Stimulated activated CD8-positive, alpha-beta memory T cell treated with anti-CD3 and anti-CD28 coated beads, Interleukin-15, amount 100 ng/mL, for 24 hours (primary cell): ENCODE measurements at regions not wholly inside any gene's neighbourhood (a gene's known extent, or its start where the extent isn't known, plus 50 kb on each side); places are given as distances from the start of the nearest gene placed in this dataset.
"Not testable (repeated sequence)": the region's sequence is repeated elsewhere in the genome, so short reads cannot be mapped to it uniquely, and the experiment has no call there.

Experiments
- DNase-seq: peaks from one replicate; pipeline ENCODE4 v3.0.0-alpha.2; 2020; ENCODE audit warnings: low read depth

DNA sequence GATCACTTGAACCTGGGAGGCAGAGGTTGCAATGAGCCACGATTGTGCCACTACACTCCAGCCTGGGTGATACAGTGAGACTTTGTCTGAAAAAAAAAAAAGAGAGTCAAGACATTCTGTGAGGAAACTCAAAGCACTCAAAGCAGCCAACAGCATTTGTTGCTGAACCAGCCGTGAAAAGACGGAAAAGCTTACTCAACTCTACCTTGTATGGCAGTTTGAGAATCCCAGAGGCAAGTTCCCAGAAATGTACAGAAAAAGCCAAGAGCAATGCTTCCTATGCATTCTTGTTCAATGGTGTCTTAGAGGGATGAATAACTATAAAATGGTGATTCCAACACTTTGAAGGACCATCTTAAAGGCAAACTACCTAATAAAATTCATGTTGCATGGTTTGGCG lies 170.2 kb downstream of the HSD17B3 start:
- DNase-seq, result no peak

DNA sequence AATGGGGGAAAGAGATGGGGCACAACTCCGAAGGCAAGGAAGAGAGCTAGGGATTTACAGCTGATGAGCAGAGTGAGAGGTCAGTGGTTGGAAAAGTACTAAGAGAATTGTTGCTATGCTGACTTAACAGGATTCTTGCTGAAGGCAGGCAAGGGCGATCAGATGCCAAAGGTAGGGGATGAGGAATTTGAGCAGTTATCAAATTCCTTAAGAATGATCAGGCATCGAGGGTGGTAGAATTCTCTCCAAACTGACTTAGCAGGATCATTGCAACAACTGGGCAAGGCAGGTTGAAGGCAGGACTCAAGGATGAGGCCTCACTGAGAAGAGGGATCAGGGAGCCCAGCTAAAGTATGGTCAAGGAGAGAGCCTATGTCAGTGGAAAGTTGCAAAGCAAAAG lies 171.0 kb downstream of the HSD17B3 start:
- no peak for DNase-seq

DNA sequence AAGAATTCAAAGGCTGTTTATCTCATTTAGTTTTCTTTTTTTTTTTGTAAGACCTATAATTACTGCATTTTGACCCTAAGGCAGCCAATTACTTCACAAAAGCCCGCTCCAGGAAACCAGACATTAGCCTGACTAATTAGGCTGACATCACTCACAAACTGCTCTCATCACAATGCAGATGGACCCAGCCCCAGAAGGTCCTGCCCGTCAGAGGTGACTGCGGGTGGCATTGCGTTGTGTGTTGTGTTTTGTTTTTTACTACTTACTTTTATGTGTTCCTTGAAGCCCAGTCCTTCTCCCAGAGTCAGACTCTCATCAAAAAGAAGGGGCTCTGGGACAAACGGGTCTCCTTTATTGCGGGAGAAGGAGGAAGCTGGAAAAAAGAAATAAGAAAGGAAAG lies 172.2 kb downstream of the HSD17B3 start:
- no peak for DNase-seq

DNA sequence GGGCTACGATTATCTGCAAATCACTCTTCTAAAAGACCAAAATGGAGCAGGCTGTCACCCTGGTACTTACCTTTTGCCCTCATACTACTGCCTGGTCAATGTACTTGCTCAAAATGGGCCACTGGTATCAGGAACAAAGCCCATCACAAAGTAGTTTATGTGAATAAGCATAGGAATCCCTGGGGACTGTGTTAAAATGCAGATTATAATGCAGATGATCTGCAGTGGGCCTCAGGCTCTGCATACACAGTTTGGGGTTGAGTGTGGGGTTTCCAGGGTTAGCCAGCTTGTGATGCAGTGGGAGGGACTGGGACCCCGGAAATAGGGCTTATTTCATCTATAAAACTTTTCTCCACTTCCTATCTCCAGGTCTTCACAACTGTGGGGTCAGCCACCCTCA lies 173.1 kb downstream of the HSD17B3 start:
- no peak for DNase-seq

DNA sequence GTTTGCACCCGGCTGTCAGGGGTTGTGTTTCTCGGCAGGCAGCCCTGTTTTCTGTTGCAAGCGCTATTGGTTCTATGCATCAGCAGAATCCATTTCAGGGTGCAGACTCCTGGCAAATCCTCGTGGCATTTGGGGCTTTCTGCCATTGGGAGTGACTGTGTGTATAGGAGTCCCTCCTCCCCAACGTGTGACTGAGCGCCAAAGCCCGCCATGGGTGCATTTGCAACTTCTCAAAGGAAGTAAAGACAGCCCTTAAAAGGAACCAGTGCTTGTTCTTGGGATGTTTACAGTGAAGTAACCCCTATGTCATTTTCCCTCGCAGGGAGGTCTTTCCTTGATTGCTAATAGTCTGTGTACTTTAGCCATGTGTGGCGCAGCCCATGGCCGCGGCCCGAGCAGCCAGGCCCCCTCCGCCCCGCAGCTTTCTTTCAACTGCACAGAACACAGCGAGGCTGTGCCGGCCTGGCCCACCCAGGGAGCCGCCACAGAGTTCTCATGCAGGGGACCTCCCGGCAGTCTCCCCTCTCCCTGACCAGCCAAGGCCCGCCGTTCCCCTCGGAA lies 175.6 kb downstream of the HSD17B3 start:
- no peak for DNase-seq

DNA sequence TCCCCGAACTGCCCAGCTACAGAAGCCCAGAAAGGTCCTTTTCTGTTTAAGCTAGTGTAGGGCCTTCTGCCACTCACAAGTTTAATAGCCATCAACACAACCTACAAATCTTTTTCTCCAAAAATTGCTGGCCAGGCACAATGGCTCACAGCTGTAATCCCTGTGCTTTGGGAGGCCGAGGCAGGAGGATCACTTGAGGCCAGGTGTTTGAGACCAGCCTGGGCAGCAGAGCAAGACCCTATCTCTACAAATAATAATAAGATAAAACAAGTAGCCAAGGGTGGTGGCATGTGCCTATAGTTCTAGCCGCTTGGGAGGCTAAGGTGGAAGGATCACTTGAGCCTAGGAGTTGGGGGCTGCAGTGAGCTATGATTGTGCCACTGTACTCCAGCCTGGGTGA lies 176.4 kb downstream of the HSD17B3 start:
- no peak for DNase-seq

DNA sequence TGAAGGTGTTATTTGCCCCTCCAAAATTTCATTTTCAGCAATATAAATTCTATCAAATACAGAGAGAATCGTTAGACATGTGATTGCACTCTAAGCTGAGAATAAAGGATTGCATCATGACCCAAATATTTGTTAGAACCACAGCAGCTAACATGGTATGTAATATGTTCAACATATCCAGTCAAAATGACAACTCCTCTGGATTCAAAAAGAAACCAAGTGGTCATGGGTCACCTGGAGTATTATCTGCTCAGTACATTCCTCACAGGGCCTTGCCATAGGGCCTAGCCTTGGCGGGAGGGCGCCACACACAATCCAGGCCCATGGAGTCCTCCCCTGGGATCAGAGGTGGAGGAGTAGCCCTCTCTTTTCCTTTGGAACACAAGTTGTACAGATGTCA lies 179.2 kb downstream of the HSD17B3 start:
- DNase-seq, result no peak

DNA sequence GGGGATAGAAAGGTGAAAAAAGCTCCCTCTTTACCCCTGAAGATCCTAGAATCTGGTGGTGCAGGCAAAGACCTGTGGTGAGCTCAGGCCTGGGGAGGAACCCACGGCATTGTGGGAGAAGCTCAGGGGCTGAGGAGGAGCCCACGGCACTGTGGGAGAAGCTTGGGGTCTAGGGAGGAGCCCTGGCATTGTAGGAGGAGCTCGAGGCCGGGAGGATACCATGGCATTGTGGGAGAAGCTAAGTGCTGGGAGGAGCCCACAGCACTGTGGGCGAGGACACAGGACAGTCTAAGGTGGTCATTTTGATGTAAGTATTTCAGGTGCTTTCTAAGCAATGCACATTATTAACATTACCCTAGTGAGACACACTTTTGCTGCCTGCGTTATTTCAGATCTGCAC lies 179.7 kb downstream of the HSD17B3 start:
- no peak for DNase-seq

DNA sequence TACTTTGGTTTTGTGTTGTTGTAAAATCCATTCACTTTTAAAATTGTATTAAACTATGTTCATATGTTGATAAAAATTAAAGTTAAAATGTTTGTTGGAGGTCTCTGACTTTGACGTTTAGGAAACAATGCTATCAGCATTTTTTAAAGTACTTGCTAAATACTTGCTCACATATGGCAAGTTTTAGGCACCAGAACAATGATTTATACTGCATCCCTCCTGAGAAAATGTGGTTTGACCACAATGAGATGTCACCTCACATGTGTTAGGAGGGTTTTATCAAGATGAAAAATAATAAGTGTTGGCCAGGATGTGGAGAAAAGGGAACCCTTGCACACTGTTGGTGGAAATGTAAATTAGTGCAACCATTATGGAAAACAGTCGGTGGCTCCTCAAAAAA lies 180.8 kb downstream of the HSD17B3 start:
- no peak for DNase-seq

DNA sequence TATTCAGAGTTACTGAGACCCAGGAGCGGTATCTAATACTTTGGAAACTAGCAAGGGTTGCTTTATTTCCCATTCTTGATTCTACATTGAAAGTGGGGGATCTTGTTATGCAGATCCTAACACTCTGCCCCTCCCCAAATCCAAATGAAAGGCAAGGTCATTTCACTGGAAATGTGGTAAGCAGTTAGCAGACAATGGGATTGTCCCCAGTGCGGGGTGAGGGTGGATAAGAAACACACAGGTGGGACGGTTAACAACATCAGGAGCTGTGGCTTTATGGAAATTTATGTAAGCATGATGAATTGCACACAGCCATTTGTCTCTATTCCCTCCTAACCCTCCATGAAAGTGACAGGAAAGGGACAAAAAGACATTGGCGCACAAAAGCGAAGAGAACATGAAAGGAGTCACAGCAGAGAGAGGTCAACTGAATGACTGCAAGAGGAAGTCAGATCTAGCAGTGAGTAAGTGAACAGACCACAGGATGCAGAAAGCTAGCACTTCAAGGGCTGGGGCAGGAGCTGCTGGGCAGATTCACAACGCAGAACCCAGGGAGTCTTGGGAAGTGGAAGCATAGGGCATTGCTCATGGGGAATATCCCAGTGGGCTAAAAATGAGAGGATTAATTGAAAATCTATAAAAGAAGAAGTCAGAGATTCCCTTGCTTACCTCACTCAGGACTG lies 184.4 kb downstream of the HSD17B3 start:
- no peak for DNase-seq

DNA sequence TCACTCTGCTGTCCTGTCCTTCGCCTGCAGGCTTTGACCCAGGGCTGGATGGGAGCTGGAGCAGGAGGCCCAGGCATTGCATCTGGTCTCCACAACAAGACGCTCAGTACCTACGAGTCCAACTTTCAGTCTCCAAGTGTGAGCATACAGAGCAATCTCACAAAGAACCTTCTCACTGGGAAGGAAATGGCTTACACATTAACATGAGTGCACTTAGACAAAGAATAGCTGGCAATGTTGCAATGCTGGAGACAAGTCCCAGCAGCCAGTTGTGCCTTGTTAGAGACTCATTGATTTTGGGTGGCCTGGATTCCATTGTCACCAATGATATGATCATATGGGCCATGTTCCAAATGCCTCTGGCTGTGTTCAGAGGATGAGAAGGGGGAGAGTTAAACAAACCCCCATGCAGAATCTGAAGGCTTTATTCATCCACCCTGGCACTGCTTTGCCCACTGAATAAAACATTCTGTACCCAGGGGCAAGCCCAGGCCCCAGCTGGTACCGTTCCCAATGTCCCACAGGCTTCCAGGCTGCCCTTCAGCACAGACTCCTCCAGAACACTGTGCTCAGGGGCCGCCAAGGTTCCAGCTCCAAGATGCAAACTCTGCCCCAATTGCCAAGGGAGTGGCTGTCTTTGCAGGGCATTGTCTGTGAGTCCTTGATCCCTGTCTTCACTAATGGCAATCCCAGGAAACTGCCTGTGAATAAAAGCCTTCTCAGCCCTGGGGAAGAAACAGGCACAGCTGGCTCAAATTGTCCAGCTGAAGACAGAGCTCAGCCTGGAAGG lies 185.5 kb downstream of the HSD17B3 start:
- DNase-seq, result no peak

DNA sequence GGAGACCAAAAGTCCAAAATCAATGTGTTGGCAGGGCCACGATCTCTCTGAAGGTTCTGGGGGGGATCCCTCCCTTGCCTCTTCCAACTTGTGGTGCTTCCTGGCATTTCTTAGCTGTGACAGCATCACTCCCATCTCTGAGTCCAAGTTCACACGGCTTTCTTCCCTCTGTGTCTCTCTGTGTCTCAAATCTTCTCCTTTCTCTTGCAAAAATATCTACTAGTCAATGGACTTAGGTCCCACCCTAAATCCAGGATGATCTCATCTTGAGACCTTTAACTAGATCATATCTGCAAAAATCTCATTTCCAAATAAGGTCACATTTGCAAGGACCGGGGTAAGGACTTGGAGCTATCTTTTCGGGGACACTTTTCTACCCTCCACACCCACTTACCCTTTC lies 186.1 kb downstream of the HSD17B3 start:
- no peak for DNase-seq

DNA sequence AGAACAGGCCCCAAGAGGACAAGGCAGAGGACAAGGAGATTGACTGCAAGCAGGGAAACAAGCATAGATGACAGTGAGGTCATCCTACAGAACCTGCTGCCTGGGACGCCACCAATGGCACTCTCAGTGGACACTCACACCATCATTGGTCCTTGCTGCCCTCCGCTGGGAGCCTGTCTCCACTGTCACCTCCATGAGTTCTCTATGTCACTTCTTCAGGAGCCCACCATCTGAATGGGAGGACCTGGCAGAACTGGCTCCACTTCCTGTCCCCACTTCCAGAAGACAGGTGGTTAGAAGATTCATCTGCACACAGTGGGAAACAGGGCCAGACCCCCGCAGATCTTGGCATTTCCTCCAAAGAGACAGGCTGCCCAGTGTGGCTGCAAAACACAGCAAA lies 188.9 kb downstream of the HSD17B3 start:
- no peak for DNase-seq

DNA sequence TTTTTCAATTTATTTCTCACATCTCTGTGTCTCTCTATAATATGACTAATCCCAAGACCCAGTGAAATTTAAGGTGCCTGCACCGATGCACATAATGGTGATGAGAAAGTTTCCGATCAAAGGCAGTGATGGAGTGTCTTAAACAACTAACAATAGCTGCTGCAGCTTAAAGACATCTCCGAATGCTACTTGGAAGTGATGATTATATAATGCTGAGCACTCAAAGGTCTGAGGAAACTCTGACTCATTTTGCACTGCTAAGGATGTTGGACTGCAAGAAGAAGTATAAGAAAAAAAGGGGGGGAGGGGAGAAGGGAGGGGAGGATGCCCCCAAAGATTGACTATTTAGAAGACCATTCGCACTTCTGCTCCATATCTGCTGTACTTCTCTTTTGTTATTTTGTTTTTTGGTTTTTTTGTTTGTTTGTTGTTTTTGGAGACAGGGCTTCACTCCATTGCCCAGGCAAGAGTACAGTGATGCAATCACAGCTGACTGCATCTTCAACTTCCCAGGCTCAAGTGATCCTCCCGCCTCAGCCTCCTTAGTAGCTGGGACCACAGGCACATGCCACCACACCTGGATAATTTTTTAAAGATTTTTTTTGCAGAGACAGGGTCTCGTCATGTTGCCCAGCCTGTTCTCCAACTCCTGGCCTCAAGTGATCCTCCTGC lies 192.2 kb downstream of the HSD17B3 start:
- no peak for DNase-seq

DNA sequence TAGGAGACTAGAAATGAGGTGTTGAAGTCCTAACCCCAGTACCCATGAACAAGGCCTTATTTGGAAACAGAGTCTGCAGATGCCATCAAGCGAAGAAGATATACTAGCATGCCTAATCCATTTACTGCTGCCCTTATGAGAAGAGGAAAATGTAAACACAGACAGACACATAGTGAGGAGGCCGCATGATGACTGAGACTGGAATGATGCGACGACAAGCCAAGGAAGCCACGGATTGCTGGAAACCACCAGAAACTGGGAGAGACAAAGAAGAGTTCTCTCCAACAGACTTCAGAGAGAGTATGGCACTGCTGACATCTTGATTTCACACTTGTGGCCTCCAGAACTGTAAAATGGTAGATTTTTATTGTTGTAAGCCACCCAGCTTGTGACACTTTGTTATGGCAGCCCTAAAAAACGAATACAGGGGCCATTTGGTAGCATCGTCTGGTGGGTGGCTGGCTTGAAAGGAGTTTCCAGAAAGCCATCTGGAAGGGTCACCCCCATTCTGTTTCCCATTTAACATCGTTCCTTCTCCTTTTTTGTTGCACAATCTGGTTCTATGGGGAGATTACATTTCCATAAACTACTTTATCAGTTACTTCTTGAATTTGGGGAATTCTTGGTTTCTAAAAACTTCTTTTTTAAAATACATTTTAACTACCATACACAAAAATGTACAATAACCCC lies 193.1 kb downstream of the HSD17B3 start:
- DNase-seq, result no peak

DNA sequence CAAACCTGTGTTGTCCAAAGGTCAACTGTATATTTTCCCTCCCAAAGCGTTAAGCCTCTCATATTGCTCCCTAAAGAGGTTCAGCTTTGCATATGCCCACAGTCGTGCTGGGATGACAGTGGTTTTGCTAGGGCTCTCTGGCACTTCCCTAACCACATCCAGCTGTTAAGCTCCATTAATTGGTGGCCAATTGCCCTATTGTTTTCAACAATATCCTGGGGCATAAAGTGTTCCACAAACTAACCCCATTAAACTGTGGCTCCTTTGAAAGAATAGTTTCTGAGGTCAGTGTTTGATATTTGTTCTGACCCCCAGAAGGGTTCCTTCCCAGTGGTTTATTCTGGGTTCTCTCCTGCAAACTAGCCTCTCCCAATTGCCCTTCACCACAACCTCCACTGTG lies 194.5 kb downstream of the HSD17B3 start:
- DNase-seq, result no peak

DNA sequence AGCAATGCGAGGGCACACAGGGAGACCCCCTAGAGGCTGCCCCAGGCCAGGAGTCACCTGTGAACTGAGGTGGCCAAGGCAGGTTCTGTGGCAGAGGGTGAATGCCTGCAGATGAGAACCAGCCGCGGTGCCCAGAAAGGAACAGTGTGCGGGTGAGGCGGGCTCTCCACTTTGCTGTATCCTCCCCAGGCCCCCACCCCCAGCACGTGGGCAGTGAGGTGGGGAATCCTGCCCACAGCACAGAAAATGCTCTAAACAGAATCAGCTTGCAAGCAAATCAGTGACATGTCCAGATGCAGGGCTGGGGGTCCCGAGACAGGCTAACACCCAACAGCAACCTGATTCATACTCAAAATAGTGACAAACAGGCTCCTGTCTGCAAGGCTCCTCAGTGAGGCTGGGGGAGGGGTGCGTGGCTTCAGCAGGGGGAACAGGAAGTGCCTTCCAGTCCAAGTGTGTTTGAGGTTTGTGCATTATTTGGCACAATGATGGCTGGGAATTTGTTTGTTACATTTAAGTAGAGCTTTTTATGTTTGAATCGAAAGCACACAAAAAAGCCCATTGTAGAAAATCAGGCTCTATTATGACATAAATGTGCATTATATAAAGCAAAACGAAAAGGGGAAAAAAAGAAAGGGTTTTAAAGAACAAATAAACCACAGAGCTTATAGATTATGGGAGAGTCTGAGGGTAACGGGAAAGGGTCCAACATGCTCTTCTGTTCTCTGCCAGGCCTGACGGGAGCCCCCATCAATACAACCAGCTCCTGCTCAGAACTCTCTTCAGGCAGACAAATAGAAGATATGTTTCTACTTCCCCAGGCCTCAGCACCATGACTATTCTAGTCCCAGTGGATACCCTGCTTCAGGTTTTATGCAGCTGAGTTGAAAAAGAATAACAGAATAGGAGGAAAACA lies 201.3 kb downstream of the HSD17B3 start:
- no peak for DNase-seq

DNA sequence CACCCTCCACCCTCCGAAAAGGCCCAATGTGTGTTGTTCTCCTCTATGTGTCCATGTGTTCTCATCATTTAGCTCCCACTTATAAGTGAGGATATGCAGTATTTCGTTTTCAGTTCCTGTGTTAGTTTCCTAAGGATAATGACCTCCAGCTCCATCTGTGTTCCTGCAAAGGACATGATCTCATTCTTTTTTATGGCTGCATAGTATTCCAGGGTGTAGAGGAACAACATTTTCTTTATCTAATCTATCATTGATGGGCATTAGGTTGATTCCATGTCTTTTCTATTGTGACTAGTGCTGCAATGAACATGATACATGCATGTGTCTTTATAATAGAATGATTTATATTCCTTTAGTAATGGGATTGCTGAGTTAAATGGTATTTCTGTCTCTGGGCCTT lies 211.3 kb downstream of the HSD17B3 start:
- DNase-seq, result not testable (repeated sequence)

DNA sequence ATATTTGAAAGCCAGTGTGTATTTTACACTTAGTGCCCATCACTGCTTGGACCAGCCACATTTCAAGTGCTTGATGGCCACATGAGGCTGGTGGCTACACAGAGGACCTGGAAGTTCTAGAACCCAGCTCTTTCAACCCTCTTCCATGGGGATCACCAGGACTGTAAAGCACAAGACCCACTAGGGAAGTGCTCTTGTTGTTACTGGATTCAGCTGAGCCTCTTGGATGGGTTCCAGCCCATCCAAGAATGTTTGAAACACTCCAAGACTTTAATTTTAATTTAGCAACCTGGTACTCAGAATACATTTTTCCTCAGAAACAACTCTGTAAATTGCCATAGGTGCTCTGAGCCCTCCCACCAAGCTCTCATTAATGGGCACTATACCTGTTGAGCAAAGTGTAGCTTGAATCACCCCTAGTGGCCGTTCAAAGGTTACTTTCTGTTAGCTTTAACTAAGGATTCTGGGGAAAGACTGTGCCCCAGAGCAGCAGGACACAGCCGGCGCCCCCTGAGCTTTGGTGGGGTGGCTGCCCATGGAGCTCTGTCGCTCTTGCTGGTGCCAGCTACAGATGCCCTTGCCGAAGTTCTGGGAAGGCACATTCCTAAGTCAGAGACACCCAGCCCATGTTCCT lies 212.4 kb downstream of the HSD17B3 start:
- no peak for DNase-seq

DNA sequence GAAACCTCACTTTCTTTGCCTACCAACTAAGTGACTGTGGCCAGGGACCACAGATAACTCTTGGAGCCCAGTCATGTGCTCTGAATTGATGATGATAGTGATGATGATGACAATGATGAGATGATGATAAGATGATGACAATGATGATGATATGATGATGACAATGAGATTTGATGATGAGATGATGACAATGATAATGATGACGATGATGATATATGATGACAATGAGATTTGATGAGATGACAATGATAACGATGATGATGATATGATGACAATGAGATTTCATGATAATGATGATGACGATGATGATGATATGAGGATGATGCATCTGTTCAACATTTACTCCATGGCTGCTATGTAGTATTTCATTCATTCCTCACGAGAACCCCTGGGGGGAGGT lies 213.0 kb downstream of the ERCC6L2 start:
- DNase-seq, result no peak
